ENCODE measurements at regions not wholly inside any gene's neighbourhood (a gene's known extent, or its start where the extent isn't known, plus 50 kb on each side); places are given as distances from the start of the nearest gene placed in this dataset.

- no peak for DNase-seq (ENCODE audit: low read depth)
These were observed 357.3 kb downstream of the DUSP6 start for GRCh38 chr12:88994971-88995370.

GRCh38 chr12:88994537-88994936 is 357.8 kb downstream of the DUSP6 start:
- no peak for DNase-seq (ENCODE audit: low read depth)

GRCh38 chr12:88993651-88994050 is 358.6 kb downstream of the DUSP6 start:
- no peak for DNase-seq (ENCODE audit: low read depth)

GRCh38 chr12:88986056-88986455 is 366.2 kb downstream of the DUSP6 start:
- no peak for DNase-seq (ENCODE audit: low read depth)

GRCh38 chr12:88985631-88986030 is 366.7 kb downstream of the DUSP6 start:
- no peak for DNase-seq (ENCODE audit: low read depth)

GRCh38 chr12:88985011-88985410 is 367.3 kb downstream of the DUSP6 start:
- no peak for DNase-seq (ENCODE audit: low read depth)

- DNase-seq (ENCODE audit: low read depth) = no peak
These were observed 369.6 kb downstream of the DUSP6 start for GRCh38 chr12:88982694-88983093.

GRCh38 chr12:88977115-88977514 is 375.2 kb downstream of the DUSP6 start:
- no peak for DNase-seq (ENCODE audit: low read depth)

- no peak for DNase-seq (ENCODE audit: low read depth)
These were observed 378.3 kb downstream of the DUSP6 start for GRCh38 chr12:88973998-88974397.

- no peak for DNase-seq (ENCODE audit: low read depth)
These were observed 381.6 kb downstream of the DUSP6 start for GRCh38 chr12:88970740-88971139.

GRCh38 chr12:88969127-88969526 is 383.2 kb downstream of the DUSP6 start:
- DNase-seq (ENCODE audit: low read depth) = no peak

- no peak for DNase-seq (ENCODE audit: low read depth)
These were observed 380.1 kb upstream of the KITLG start for GRCh38 chr12:88960213-88960878.

GRCh38 chr12:88958946-88959345 is 378.7 kb upstream of the KITLG start:
- no peak for DNase-seq (ENCODE audit: low read depth)

- DNase-seq (ENCODE audit: low read depth) = no peak
These were observed 377.9 kb upstream of the KITLG start for GRCh38 chr12:88958153-88958552.

GRCh38 chr12:88957358-88957757 is 377.1 kb upstream of the KITLG start:
- DNase-seq (ENCODE audit: low read depth) = no peak

- no peak for DNase-seq (ENCODE audit: low read depth)
These were observed 375.3 kb upstream of the KITLG start for GRCh38 chr12:88955531-88955930.

GRCh38 chr12:88953029-88953586 is 372.8 kb upstream of the KITLG start:
- no peak for DNase-seq (ENCODE audit: low read depth)

- DNase-seq (ENCODE audit: low read depth) = no peak
These were observed 372.3 kb upstream of the KITLG start for GRCh38 chr12:88952562-88952942.

- no peak for DNase-seq (ENCODE audit: low read depth)
These were observed 371.7 kb upstream of the KITLG start for GRCh38 chr12:88951860-88952561.

- no peak for DNase-seq (ENCODE audit: low read depth)
These were observed 370.9 kb upstream of the KITLG start for GRCh38 chr12:88951177-88951576.

- no peak for DNase-seq (ENCODE audit: low read depth)
These were observed 367.3 kb upstream of the KITLG start for GRCh38 chr12:88947486-88948043.

- no peak for DNase-seq (ENCODE audit: low read depth)
These were observed 366.2 kb upstream of the KITLG start for GRCh38 chr12:88946372-88946997.

All from stimulated activated CD4-positive, alpha-beta T cell treated with anti-CD3 and anti-CD28 coated beads, Interleukin-2, amount 100 ng/mL, for 4 hours (primary cell).